MM.1S (cell line): ENCODE measurements at regions not wholly inside any gene's neighbourhood (a gene's known extent, or its start where the extent isn't known, plus 50 kb on each side); places are given as distances from the start of the nearest gene placed in this dataset.

Experiments
- DNase-seq: peaks from one replicate; pipeline ENCODE4 v3.0.0-alpha.2; 2015
- H2AFZ ChIP-seq: fragments of 300-600 bp; sonication (generic); 2 replicates; pipeline ENCODE4 v1.6.0; 2016; ENCODE audit warnings: antibody characterized with exemption, low read length
- H3F3A ChIP-seq: fragments of 300-600 bp; sonication (generic); 2 replicates; pipeline ENCODE4 v1.6.1; 2016; ENCODE audit warnings: mild to moderate bottlenecking, antibody characterized with exemption, low read length, moderate library complexity, mixed read lengths; ENCODE audit not compliant: insufficient read depth
- H3K27ac ChIP-seq: fragments of 300-600 bp; sonication (generic); 2 replicates; pipeline ENCODE4 v1.5.1; 2016; ENCODE audit warnings: mild to moderate bottlenecking, low read length
- H3K27me3 ChIP-seq: fragments of 300-600 bp; sonication (generic); replicated peaks from 2 replicates; pipeline ENCODE4 v1.6.0; 2016; ENCODE audit warnings: low read length; ENCODE audit not compliant: insufficient read depth
- H3K36me3 ChIP-seq: fragments of 300-600 bp; sonication (generic); replicated peaks from 2 replicates; pipeline ENCODE4 v1.6.1; 2016; ENCODE audit warnings: mild to moderate bottlenecking, low read length, mixed read lengths; ENCODE audit not compliant: insufficient read depth
- H3K4me1 ChIP-seq: fragments of 300-600 bp; sonication (generic); 2 replicates; pipeline ENCODE4 v1.6.1; 2016; ENCODE audit warnings: low read length, mixed read lengths
- H3K4me2 ChIP-seq: fragments of 300-600 bp; sonication (generic); 2 replicates; pipeline ENCODE4 v1.6.0; 2016; ENCODE audit warnings: low read depth, low read length
- H3K4me3 ChIP-seq: fragments of 300-600 bp; sonication (generic); 2 replicates; pipeline ENCODE4 v1.5.1; 2016; ENCODE audit warnings: low read length, mixed read lengths
- H3K79me2 ChIP-seq: fragments of 300-600 bp; sonication (generic); 2 replicates; pipeline ENCODE4 v1.6.1; 2016; ENCODE audit warnings: mixed run types, low read length, mixed read lengths
- H3K9ac ChIP-seq: fragments of 300-600 bp; sonication (generic); 2 replicates; pipeline ENCODE4 v1.6.1; 2016; ENCODE audit warnings: low read length, mixed read lengths
- H3K9me2 ChIP-seq: fragments of 300-600 bp; sonication (generic); replicated peaks from 2 replicates; pipeline ENCODE4 v1.6.1; 2016; ENCODE audit warnings: mild to moderate bottlenecking, low read length, mixed read lengths; ENCODE audit not compliant: insufficient read depth
- H3K9me3 ChIP-seq: fragments of 300-600 bp; sonication (generic); replicated peaks from 2 replicates; pipeline ENCODE4 v1.6.1; 2016; ENCODE audit warnings: mild to moderate bottlenecking, low read length, mixed read lengths; ENCODE audit not compliant: insufficient read depth
- H4K20me1 ChIP-seq: fragments of 300-600 bp; sonication (generic); 2 replicates; pipeline ENCODE4 v1.6.1; 2016; ENCODE audit warnings: mild to moderate bottlenecking, low read length, moderate library complexity, mixed read lengths; ENCODE audit not compliant: insufficient read depth
- CTCF ChIP-seq: fragments of 300-600 bp; sonication (generic); IDR thresholded peaks from 2 replicates; pipeline ENCODE4 v1.5.1; 2016; ENCODE audit warnings: antibody characterized with exemption, low read length, mixed read lengths
- EZH2 ChIP-seq: fragments of 300-600 bp; sonication (generic); optimal IDR thresholded peaks from 2 replicates; pipeline ENCODE3; 2017; ENCODE audit warnings: low read depth, mild to moderate bottlenecking, antibody characterized with exemption, low read length, mixed read lengths
- EZH2phosphoT487 ChIP-seq: fragments of 300-600 bp; sonication (generic); IDR thresholded peaks from 2 replicates; pipeline ENCODE4 v1.6.1; 2018; ENCODE audit warnings: antibody characterized with exemption, low read length

- no peaks in the 10 kb centered on the region for H3K9me2 ChIP-seq
- DNase-seq: no peak
- H3K27me3 ChIP-seq: no peaks in the 10 kb centered on the region
- no peaks in the 10 kb centered on the region for H3K79me2 ChIP-seq
- H3K4me3 ChIP-seq: no peak overlapping the region
- no peaks in the 10 kb centered on the region for H3K36me3 ChIP-seq
- H2AFZ ChIP-seq: no peak overlapping the region
- H3K4me2 ChIP-seq: no peak overlapping the region
- no peaks in the 10 kb centered on the region for H3F3A ChIP-seq
- H3K27ac ChIP-seq: no peak overlapping the region
- H3K4me1 ChIP-seq: no peaks in the 10 kb centered on the region
- no peaks in the 10 kb centered on the region for H4K20me1 ChIP-seq
- H3K9me3 ChIP-seq: no peaks in the 10 kb centered on the region
- H3K9ac ChIP-seq: no peak overlapping the region
- no peak for TF ChIP-seq EZH2
- TF ChIP-seq EZH2phosphoT487: no peak
- TF ChIP-seq CTCF: no peak
Measured at GRCh38 chr4:153074936-153075630, 129.2 kb upstream of the TRIM2 start.

GRCh38 chr4:153075836-153076518 is 128.3 kb upstream of the TRIM2 start:
- Histone ChIP-seq H3K79me2 (no peaks in the 10 kb centered on the region), H3K27me3 (no peaks in the 10 kb centered on the region), H3K4me1 (no peaks in the 10 kb centered on the region), H3K9ac (no peak overlapping the region), H3K27ac (no peak overlapping the region), H3K36me3 (no peaks in the 10 kb centered on the region), H3F3A (no peaks in the 10 kb centered on the region), H3K9me2 (no peaks in the 10 kb centered on the region), H3K4me2 (no peak overlapping the region), H2AFZ (no peak overlapping the region), H4K20me1 (no peaks in the 10 kb centered on the region), H3K4me3 (no peak overlapping the region), H3K9me3 (no peaks in the 10 kb centered on the region)
- no peak for TF ChIP-seq EZH2
- TF ChIP-seq CTCF: no peak
- no peak for TF ChIP-seq EZH2phosphoT487
- no peak for DNase-seq

GRCh38 chr4:153076861-153077260 is 127.4 kb upstream of the TRIM2 start:
- no peak overlapping the region for H3K4me2 ChIP-seq
- no peaks in the 10 kb centered on the region for H3K4me1 ChIP-seq
- TF ChIP-seq CTCF (no peak), EZH2 (no peak)
- H4K20me1 ChIP-seq: no peaks in the 10 kb centered on the region
- H2AFZ ChIP-seq: no peak overlapping the region
- no peaks in the 10 kb centered on the region for H3K36me3 ChIP-seq
- no peaks in the 10 kb centered on the region for H3K79me2 ChIP-seq
- no peak for DNase-seq
- no peak overlapping the region for H3K27ac ChIP-seq
- no peak overlapping the region for H3K4me3 ChIP-seq
- no peak overlapping the region for H3K9ac ChIP-seq
- H3K9me3 ChIP-seq: no peaks in the 10 kb centered on the region
- H3K9me2 ChIP-seq: no peaks in the 10 kb centered on the region
- H3F3A ChIP-seq: no peaks in the 10 kb centered on the region
- H3K27me3 ChIP-seq: no peaks in the 10 kb centered on the region
